NCI-H1694 treated with DMSO at 0.1 percent for 48 hours (cell line): ENCODE measurements at regions not wholly inside any gene's neighbourhood (a gene's known extent, or its start where the extent isn't known, plus 50 kb on each side); places are given as distances from the start of the nearest gene placed in this dataset.
"Not testable (repeated sequence)": the region's sequence is repeated elsewhere in the genome, so short reads cannot be mapped to it uniquely, and the experiment has no call there.

Experiments used
- DNase-seq: peaks from one replicate; lab custom pipeline; 2025; lab: John Stamatoyannopoulos, UW

DNA sequence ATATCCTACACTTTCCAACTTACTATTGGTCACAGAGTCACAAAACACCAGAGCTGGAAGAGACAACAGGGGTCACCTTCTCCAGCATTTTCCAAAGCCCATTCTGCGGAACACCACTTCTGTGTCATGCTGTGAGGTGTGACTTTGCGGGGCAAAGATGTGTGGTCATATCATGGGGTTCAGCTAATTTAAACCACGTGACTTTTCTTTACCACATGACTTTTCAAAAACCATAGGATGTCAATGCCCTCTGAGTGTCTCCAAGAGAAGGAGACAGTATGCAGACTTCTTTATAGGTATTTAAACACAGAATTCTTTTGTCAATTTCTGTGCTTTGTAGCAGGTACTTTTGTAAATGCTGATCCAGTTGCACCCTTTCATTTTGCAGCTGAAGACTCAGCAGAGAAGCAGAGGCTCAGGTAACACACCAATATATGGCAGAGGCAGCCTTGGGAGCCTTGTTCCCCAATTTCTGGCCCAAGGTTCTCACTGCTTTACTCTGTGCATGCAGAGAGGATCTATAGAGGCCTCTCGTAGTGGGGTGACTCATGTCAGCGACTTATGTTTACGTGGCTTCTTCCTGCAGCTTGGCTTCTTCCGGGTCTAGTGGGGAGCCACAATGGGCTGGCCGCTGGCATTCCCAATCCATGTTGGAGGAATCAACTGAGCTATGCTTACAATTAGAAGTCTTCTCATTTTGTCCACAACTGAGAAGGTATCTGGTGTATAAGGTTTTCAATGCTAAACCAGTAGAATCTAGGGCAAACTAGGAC is 104.0 kb upstream of the RHOBTB1 start:
- DNase-seq: no peak

DNA sequence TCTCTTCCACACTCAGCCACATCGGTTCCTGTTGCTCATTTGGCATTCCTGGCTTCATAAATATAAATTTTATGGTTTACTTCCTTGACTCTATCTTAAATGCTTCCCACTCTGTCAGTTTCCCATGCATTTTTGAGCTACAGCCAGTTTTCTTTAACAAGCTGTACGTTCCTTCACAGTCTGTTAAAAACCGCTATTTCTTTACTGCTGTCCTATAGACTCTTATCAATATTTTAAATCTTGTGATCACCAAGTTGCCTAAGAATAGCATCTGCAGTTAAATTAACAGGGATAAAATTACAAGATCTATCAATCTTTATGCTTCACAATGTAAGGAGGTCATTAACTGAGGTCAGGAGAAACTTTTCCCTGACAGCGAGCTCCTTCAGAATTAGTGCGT is 103.1 kb upstream of the RHOBTB1 start:
- no peak for DNase-seq

DNA sequence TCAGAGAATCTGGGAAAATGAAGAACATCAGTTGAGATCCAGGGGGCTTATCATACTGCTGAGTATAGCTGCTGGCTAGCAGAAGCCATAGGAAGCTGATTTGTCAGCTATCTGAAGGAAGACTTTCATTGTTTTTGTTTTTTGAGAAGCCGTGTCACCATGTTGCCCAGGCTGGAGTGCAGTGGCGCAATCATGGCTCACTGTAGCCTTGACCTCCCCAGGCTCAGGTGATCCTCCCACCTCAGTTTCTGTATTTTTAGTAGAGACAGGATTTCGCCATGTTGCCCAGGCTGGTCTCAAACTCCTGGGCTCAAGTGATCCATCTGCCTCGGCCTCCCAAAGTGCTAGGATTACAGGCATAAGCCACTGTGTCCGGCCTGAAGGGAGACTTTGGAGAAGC is 101.5 kb upstream of the RHOBTB1 start:
- not testable (repeated sequence) for DNase-seq

DNA sequence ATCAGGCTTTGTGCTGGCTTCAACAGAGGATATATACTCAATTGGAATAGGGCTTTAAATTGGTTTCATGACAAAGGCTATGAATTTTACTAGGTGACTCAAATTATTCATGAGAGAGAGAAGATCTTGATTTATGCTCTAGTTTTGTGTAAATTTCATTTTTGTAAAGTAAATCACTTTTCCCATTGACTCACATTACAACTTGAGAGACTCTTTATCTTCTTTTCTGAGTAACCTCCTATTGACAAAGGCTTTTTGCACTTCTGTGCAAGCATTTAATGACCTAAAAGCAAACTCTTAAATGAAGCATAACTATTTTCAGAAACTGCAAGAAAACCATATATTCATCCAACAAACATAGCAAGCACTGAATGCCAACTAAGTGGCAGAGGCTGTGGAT is 98.5 kb upstream of the RHOBTB1 start:
- no peak for DNase-seq

DNA sequence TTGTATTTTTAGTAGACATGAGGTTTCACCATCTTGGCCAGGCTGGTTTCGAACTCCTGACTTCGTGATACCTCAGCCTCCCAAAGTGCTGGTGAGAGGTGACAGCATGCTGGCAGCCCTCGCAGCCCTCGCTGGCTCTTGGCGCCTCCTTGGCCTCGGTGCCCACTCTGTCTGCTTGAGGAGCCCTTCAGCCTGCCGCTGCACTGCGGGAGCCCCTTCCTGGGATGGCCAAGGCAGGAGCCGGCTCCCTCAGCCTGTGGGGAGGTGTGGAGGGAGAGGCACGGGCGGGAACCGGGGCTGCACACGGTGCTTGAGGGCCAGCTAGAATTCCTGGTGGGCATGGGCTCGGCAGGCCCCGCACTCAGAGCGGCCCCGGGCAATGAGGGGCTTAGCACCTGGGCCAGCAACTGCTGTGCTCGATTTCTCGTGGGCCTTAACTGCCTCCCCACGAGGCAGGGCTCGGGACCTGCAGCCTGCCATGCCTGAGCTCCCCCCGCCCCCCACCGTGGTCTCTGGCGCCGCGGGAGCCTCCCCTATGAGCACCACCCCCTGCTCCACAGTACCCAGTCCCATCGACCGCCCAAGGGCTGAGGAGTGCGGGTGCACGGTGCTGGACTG is 96.5 kb upstream of the RHOBTB1 start:
- no peak for DNase-seq

DNA sequence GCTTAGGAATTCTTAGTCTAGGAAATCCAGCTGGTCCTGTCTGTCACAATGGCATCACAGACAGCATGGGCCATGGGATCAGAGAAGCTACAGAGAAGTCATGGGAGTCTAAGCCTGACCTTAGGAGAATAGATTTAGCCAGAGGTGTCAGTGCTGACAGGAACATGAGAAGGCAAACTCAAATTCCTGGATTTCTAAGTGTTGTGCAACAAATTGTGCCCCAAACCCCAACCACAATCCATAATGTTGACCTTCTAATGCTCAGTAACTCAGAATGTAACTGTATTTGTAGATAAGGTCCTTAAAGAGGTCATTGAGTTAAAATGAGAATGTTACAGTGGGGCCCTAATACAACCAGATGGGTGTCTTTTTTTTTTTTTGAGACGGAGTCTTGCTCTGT is 95.9 kb upstream of the RHOBTB1 start:
- DNase-seq: no peak

DNA sequence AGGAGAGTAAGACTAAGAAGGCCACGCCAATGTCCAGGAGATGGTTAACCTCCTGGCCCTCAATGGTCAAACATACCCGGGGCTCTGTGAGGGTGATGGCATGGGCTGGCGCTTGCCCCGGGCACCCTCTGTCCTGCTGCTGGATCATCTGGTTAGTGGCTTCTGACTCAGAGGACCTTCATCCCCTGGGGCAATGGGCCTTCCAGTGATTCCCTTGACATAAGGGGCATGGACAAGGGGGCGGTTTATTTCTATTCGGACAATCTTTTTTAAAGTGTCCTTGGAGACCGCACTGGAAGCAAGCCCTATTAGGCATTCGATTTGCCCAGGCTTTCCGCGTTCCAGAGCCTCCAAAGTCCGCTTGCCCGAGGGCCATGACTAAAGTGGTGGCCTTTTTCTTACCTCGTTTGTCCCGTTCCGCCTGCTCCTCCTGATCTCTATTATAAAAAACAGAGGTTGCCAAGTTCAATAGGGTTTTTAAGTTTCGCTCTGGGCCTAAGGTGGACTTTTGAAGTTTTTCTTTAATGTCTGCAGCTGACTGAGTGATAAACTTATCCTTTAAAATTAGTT is 93.4 kb upstream of the RHOBTB1 start:
- not testable (repeated sequence) for DNase-seq

DNA sequence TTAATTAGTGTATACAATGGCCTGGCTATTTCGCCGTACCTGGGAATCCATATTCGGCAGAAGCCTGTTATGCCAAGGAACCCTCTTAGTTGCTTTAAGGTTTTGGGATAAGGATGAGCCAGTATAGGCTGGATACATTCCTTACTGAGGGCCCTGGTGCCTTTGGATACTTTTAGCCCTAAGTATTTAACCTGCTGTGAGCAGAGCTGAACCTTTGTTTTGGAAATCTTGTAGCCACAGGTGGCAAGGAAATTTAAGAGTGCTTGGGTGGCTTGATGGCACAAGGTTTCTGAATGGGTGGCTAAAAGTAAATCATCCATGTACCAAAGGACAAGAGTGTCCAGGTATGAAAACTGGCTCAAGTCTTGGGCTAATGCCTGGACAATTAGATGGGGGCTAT is 92.2 kb upstream of the RHOBTB1 start:
- DNase-seq: not testable (repeated sequence)

DNA sequence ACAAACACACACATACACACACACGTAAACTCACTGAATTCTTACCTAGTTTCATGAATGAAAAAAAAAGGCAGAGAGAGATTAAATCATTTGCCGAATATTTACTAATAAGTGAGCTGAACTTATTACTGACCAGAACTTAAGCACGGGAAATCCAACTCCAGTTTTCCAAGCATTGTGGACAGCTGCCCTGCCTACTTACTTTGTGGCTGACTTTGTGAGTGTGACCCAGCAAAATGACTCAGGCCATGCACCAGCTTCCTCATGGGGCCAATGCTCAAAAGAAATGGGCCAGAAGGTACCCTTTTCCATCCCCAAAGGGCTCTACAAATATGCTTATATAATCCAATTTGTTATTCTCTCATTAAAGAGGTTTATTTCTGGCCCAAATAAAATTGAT is 87.4 kb upstream of the RHOBTB1 start:
- no peak for DNase-seq

DNA sequence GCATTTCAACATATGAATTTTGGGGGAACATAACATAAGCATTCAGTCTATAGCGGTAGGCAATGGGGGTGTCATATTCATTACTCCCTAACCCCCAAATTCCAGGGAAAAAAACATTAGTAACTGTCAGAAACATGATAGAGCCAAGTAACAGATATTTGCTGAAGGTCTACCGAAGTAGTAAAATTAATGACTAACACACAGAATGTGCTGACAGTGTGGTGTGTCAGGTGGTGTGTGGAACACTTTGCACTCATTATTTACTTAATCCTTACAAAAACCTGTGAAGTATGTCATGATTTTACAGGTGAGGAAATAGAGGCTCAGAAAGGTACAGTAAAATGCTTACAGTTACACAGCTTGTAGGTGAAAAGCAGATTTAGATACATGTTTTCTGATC is 85.4 kb upstream of the RHOBTB1 start:
- no peak for DNase-seq

DNA sequence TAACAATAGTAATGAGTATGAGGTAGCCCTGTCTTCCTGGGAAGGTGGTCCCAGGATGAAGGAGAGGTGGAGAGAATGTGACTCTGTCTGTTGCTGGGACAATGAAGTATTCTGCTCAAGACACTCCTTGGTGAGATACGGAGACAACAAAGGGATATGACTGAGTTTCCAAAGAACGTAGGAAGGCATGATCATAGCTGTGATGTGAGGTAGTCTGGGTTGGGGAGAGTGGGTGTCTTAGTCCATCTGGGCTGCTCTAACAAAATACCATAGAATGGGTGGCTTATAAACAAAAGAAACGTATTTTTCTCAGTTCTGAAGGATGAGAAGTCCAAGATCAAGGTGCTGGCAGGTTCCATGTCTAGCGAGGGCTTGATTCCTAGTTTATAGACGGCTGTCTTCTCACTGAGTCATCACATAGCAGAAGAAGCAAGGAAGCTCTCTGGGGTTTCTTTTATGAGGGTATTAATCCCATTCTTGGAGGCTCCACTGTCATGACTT is 84.9 kb upstream of the RHOBTB1 start:
- DNase-seq: no peak

DNA sequence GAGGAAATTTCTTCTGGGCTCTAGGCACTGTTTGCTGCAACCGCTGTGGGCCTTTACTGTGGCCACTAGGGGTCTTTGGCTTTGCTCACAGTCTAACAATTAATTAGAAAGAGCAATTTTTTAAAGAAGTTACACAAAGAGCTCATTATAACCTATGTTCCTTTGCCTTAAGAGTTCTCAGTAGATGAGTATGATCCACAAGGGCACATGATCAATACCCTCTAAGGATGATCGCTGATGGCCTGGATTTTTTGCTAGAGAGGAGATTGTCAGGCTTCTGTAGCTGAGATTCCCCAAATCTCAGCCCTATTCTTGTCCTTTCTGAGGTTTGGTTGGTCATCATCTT is 80.8 kb upstream of the RHOBTB1 start:
- no peak for DNase-seq

DNA sequence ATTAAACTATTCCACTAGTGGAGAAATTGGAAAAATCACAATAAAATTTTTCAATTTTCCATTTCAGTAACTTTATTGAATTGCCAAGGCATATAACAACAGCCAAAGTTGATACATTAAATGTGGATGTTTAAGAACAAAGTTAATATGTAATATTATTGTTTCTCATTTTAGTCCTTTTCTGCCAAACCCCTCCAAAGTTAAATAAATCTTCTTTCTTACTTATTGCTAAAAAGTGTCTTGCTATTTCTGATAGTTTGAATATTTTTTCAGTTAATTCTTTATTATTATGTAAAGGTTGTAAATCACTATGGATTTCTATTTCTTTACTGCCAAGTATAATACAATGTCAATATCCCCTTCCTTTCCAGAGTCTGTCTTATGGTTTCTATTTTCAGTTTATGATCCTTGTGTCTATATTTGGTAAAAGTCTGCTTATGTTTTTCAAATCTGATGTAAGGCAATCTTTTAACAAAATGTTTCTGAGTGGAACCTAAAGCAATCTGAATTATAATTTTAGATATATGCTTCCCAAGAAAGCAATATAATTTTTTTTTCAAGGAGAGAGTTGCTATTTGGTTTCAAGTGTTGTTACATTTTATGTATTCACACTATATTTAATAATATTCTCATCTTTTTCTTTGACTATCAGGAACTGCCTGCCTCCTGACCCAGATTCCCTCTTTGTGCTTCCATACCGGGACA is 80.3 kb upstream of the RHOBTB1 start:
- DNase-seq: no peak

DNA sequence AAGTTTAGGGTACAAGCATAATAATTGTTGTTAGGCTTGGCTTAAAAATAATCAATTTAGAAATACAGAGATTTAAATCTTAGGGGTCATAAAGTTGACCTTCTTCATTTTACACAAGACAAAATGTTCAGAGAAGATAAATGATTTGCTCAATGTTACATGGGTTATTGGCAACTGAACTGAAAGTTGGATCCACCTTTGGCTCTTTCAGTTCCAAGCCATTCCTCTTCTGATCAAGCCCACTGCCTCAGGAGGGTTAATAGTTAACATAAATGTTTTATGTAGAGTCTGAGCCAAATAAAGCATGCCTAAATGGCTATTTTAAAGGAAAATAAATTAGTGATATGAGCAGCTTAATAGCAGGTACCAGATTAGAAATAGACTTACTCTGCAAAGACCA is 79.1 kb upstream of the RHOBTB1 start:
- DNase-seq: no peak

DNA sequence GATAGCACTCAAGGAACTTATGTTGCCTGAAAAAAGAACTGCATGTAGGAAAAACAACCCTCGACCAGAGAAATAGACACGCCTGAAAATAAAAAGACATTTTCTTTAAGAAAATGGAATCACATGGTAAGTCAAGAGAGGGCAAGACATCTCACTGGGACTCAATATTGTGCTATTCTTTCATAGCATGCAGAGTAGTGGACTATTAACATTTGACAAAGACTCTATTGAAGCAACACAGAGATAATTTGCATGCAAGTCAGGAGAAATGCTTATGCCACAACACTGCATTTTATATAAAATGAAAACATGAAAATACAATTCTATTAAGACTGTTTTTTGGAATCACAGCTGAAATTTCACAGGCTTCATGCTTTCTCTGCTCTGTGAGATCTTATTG is 77.9 kb upstream of the RHOBTB1 start:
- no peak for DNase-seq

DNA sequence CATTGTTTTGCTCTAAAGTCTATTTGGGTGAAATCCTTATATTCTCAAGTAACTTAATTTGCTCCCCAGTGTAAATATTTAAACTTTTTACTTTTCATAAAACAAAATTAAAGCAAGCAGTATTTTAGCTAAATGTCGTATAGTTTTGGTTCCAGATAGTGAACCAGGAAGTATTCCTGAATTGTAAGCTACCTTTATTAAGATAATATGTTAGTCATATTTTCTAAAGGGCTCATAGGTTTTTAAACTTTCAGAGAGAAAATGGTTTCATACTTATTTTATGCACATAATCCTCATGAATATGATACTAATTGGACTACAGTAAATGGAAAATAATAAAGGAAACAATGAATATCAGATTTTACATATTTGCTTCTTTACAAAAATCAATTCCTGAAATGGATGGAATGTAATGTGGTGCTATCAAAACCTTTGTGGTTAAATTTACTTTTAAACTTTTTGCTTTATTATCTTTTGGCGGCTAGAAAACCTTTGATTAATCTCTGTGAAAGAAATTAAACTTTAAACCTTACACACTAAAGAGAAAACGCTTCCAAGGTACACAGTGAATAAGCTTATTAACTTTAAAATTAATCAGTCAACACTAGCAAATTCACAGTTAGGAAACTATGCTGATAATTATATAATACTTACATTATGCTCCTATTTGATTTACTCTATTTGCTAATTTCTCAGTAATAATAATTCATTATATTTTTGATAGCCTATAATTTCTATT is 76.6 kb upstream of the RHOBTB1 start:
- DNase-seq: no peak

DNA sequence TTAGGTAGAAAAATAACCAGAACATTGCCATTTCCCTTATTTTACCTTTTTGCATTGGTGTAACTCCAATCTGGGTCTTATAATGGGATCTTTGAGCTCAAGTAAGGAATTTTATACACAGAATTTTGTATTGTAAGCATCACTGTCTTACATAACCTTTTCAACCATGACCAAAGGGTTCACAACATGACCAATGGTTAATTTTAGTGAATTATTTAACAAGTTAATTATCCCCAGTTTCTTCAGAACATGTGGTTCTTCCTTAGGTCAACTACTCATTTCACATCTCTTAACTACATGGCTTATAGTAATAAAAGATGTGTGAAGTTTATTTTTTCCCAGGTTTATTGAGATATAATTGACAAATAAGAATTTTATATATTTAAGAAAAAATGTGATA is 74.2 kb upstream of the RHOBTB1 start:
- DNase-seq: no peak

DNA sequence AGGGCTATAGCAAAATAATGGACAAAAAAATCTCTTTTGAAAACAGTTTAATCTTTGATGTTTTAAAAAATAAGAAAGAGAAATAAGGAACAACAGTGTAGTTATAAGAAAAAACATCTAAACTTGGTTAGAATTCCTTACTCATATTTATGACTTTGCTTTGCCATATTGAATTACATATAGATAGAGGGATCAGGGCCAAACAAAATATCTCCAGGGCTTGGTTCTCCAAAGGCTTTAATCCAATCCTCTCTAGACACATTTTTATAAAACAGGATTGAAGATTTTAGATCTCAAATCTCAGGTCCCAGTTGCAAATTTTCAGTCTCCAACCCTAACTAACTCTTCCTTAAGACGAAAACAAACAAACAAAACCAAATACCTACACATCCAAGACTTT is 72.6 kb upstream of the RHOBTB1 start:
- DNase-seq: no peak

DNA sequence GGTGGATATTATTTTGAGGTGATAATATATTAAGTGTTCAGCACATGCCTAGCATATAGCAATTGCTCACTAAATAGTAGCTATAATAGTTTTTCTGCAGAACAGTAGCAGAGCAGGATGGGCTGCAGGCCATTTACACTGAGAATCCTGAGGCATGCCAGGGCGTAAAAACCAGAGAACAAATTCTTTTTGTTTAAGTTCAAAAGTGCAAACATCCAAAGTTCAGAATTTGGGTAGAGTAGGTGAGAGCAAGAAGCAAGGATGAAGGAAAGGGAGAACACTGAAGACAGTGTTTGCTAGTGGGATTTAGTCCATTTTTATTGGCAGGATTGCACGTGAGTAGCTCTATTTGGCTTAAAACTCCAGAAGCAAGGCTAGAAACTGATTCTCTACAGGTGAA is 72.0 kb upstream of the RHOBTB1 start:
- no peak for DNase-seq

DNA sequence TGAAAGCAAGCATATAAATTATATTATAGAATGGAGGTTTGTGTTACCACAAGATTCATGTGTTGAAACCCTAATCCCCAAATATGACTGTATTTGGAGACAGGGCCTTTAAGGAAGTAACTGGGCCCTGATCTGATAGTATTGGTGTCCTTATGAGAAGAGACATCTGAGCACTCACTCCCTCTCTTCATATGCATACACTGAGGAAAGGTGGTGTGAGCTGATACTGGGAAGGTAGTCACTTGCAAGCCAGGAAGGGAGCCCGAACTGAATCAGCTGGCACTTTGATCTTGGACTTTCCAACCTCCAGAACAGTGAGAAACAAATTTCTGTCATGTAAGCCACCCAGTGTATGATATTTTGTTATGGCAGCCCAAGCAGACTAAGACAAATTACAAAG is 66.9 kb upstream of the RHOBTB1 start:
- DNase-seq: no peak

DNA sequence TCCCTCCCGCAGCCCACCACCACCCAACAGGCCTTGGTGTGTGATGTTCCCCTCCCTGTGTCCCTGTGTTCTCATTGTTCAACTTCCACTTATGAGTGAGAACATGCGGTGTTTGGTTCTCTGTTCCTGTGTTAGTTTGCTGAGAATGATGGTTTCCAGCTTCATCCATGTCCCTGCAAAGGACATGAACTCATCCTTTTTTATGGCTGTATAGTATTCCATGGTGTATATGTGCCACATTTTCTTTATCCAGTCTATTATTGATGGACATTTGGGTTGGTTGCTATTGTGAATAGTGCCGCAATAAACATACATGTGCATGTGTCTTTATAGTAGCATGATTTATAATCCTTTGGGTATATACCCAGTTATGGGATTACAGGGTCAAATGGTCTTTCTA is 59.1 kb upstream of the RHOBTB1 start:
- DNase-seq: not testable (repeated sequence)

DNA sequence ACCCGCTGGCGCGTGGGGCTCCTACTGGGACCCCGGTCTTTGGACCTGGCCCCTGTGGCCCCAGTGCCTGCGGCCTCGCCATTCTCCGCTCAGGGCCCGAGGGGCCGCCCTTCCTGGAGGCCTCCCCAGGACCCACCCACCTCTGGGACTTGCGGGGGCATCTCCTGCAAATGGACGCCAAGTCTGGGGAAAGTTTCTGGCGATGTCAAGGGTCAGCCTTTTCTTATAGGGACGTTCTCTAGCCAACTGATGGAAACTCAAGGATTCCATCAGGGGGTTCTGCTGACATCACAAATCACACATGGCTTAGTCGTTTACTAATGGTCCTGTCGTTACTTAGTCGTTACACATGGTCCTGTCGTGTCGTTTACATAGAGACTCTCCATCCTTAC is 57.7 kb upstream of the RHOBTB1 start:
- no peak for DNase-seq
